HCT116 (cell line): ENCODE measurements at regions not wholly inside any gene's neighbourhood (a gene's known extent, or its start where the extent isn't known, plus 50 kb on each side); places are given as distances from the start of the nearest gene placed in this dataset.

ENCODE experiments used
- ATAC-seq: fragments of 200-7000 bp; cut with Tn5 transposase; 2 replicates; pipeline ENCODE4 v1.9.1; 2020; ENCODE audit warnings: mild to moderate bottlenecking, moderate library complexity
- BruUV-seq: library from RNA; stranded (reverse); fragments of 400-500 nt; replicated peaks from 2 replicates; lab custom pipeline; 2021; lab: Mats Ljungman, UMichigan
- CTCF ChIA-PET: fragments of 300-600 bp; sonication (Branson Sonifier 250); formaldehyde crosslinking; loops from one replicate; lab custom pipeline; 2021; ENCODE audit warnings: antibody characterized with exemption; lab: Charles Lee
- POLR2A ChIA-PET: fragments of 300-600, 350-600 bp; sonication (Branson Sonifier 250); formaldehyde crosslinking; loops from one replicate; lab custom pipeline; 2021; ENCODE audit warnings: antibody characterized with exemption; lab: Charles Lee
- RAD21 ChIA-PET, 2 experiments: fragments of 300-600 bp; sonication (Branson Sonifier 250); formaldehyde crosslinking; loops; one replicate each; lab custom pipeline; 2023; ENCODE audit warnings: low total read pairs in 2 of 2; ENCODE audit not compliant: uncharacterized antibody in 2 of 2, unreplicated experiment in 2 of 2, low non-redundant PET in 1 of 2; lab: Charles Lee
- DNase-seq: peaks from one replicate; pipeline ENCODE4 v3.0.0-alpha.2; 2010; ENCODE audit warnings: low read depth, low spot score
- H2AFZ ChIP-seq: fragments of 200-600 bp; shearing (Covaris generic), sonication (generic); 2 replicates; pipeline ENCODE4 v1.6.1; 2017; ENCODE audit warnings: low read depth, mixed run types, mixed read lengths, antibody characterized with exemption, low read length; ENCODE audit not compliant: poor library complexity, severe bottlenecking
- H3K27ac ChIP-seq: 2 replicates; pipeline ENCODE4 v1.5.1; 2012; ENCODE audit warnings: low read depth, low read length
- H3K27me3 ChIP-seq: fragments of 200-600 bp; sonication (generic); 2 replicates; pipeline ENCODE4 v1.6.1; 2016; ENCODE audit warnings: mixed run types, low read length, mixed read lengths; ENCODE audit not compliant: insufficient read depth
- H3K36me3 ChIP-seq, 2 experiments: fragments of 200-500 bp in 1 of 2; fragments of 200-600 bp in 1 of 2; sonication (Bioruptor generic) in 1 of 2; sonication (generic) in 1 of 2; 2 replicates each; pipeline versions ENCODE4 v1.5.1 to v1.6.1; 2014 to 2016; ENCODE audit warnings: low read length in 2 of 2, inconsistent platforms in 1 of 2, mixed read lengths in 1 of 2, mixed run types in 1 of 2; ENCODE audit not compliant: insufficient read depth in 2 of 2, control insufficient read depth in 1 of 2
- H3K4me1 ChIP-seq, 2 experiments: fragments of 200-600 bp in 1 of 2; sonication (generic) in 1 of 2; 2 replicates each; pipeline versions ENCODE4 v1.5.1 to v1.6.1; 2012 to 2017; ENCODE audit warnings: low read length in 2 of 2, inconsistent platforms in 1 of 2, mild to moderate bottlenecking in 1 of 2, mixed read lengths in 1 of 2, mixed run types in 1 of 2, moderate library complexity in 1 of 2; ENCODE audit not compliant: insufficient read depth in 2 of 2, control insufficient read depth in 1 of 2
- H3K4me2 ChIP-seq: fragments of 200-600 bp; sonication (generic); 2 replicates; pipeline ENCODE4 v1.6.1; 2017; ENCODE audit warnings: mixed run types, low read length, mixed read lengths
- H3K4me3 ChIP-seq, 2 experiments: fragments of 200-600 bp in 1 of 2; sonication (generic) in 1 of 2; replicated peaks in 1 of 2; 2 replicates each; pipeline ENCODE4 v1.5.1; 2011 to 2016; ENCODE audit warnings: low read length in 2 of 2, control low read depth in 1 of 2, low read depth in 1 of 2, mild to moderate bottlenecking in 1 of 2, mixed read lengths in 1 of 2, mixed run types in 1 of 2
- H3K79me2 ChIP-seq: fragments of 200-600 bp; sonication (generic); 2 replicates; pipeline ENCODE4 v1.6.1; 2017; ENCODE audit warnings: mild to moderate bottlenecking, mixed run types, low read length, moderate library complexity, mixed read lengths; ENCODE audit not compliant: insufficient read depth
- H3K9ac ChIP-seq: fragments of 200-600 bp; sonication (generic); 2 replicates; pipeline ENCODE4 v1.6.1; 2016; ENCODE audit warnings: low read length, mixed read lengths
- H3K9me2 ChIP-seq: fragments of 200-600 bp; sonication (generic), shearing (Covaris generic); 2 replicates; pipeline ENCODE4 v1.6.1; 2017; ENCODE audit warnings: mixed run types, mild to moderate bottlenecking, moderate library complexity; ENCODE audit not compliant: insufficient read depth
- H3K9me3 ChIP-seq, 2 experiments: fragments of 200-500 bp in 1 of 2; fragments of 200-600 bp in 1 of 2; sonication (Bioruptor generic) in 1 of 2; sonication (generic) in 1 of 2; 2 replicates each; pipeline ENCODE4 v1.6.1; 2014 to 2017; ENCODE audit warnings: low read length in 2 of 2, mixed read lengths in 2 of 2, inconsistent platforms in 1 of 2, low read depth in 1 of 2, mild to moderate bottlenecking in 1 of 2, mixed run types in 1 of 2, moderate library complexity in 1 of 2; ENCODE audit not compliant: control insufficient read depth in 1 of 2, insufficient read depth in 1 of 2
- H4K20me1 ChIP-seq: fragments of 200-600 bp; sonication (generic), shearing (Covaris generic); 2 replicates; pipeline ENCODE4 v1.6.1; 2017; ENCODE audit warnings: mixed run types, mild to moderate bottlenecking, moderate library complexity; ENCODE audit not compliant: insufficient read depth
- ATF3 ChIP-seq: IDR thresholded peaks from 2 replicates; pipeline ENCODE4 v1.6.1; 2012
- CEBPB ChIP-seq: IDR thresholded peaks from 2 replicates; pipeline ENCODE4 v1.6.1; 2012; ENCODE audit warnings: low read depth
- EZH2 ChIP-seq: fragments of 200-600 bp; sonication (generic); IDR thresholded peaks from 2 replicates; pipeline ENCODE4 v1.6.1; 2017; ENCODE audit warnings: antibody characterized with exemption, mixed run types
- EZH2phosphoT487 ChIP-seq: fragments of 200-600 bp; IDR thresholded peaks from 2 replicates; pipeline ENCODE4 v1.6.1; 2018; ENCODE audit warnings: antibody characterized with exemption, borderline replicate concordance
- FOSL1 ChIP-seq: IDR thresholded peaks from 2 replicates; pipeline ENCODE4 v1.6.1; 2012; ENCODE audit warnings: low read depth
- JUND ChIP-seq: IDR thresholded peaks from 2 replicates; pipeline ENCODE4 v1.6.1; 2012
- MAX ChIP-seq: IDR thresholded peaks from 2 replicates; pipeline ENCODE4 v1.6.1; 2012
- POLR2A ChIP-seq: IDR thresholded peaks from 2 replicates; pipeline ENCODE4 v1.7.0; 2011; ENCODE audit warnings: borderline replicate concordance; ENCODE audit not compliant: insufficient read depth, insufficient read length; ENCODE audit errors: extremely low read depth
- RAD21 ChIP-seq: IDR thresholded peaks from 2 replicates; pipeline ENCODE4 v1.6.1; 2012; ENCODE audit warnings: low read depth, mild to moderate bottlenecking
- SP1 ChIP-seq: IDR thresholded peaks from 2 replicates; pipeline ENCODE4 v1.6.1; 2012; ENCODE audit warnings: low read depth
- SRF ChIP-seq: IDR thresholded peaks from 2 replicates; pipeline ENCODE4 v1.6.1; 2012; ENCODE audit warnings: low read depth
- TCF7L2 ChIP-seq: IDR thresholded peaks from 2 replicates; pipeline ENCODE4 v1.7.0; 2011; ENCODE audit warnings: borderline replicate concordance, inconsistent platforms; ENCODE audit not compliant: insufficient read depth, insufficient read length; ENCODE audit errors: extremely low read depth
- ZFX ChIP-seq: fragments of 450-650 bp; IDR thresholded peaks from 2 replicates; pipeline ENCODE4 v1.6.1; 2017
- ZNF274 ChIP-seq: fragments of 200-500 bp; sonication (Bioruptor generic); IDR thresholded peaks from 2 replicates; pipeline ENCODE4 v1.6.1; 2014; ENCODE audit warnings: mild to moderate bottlenecking, low read depth, low read length, inconsistent platforms
- intact Hi-C: fragments of 100-400 bp; cut with micrococcal nuclease; formaldehyde crosslinking; loops from 2 replicates; pipeline ENCODE4 v1.10.0; 2022

GRCh38 chr4:123234955-123235354, 161.6 kb upstream of the SPRY1 start:
- BruUV-seq: no TSS peak
- H3K79me2 ChIP-seq: no peaks in the 10 kb centered on the region
- no peak for ATAC-seq
- POLR2A ChIA-PET: no interaction called here
- intact Hi-C loops: no loop called here
- H3K36me3 ChIP-seq: no peaks in the 10 kb centered on the region
- no peak overlapping the region for H3K4me2 ChIP-seq
- H3K27me3 ChIP-seq: no peaks in the 10 kb centered on the region
- H2AFZ ChIP-seq: no peak overlapping the region
- H3K27ac ChIP-seq: no peak overlapping the region
- TF ChIP-seq MAX: no peak
- no peak for TF ChIP-seq SP1
- no peak for TF ChIP-seq JUND
- no peak for TF ChIP-seq CEBPB
- TF ChIP-seq EZH2phosphoT487: no peak
- no peak for TF ChIP-seq TCF7L2
- TF ChIP-seq POLR2A: no peak
- TF ChIP-seq, all 23 proteins: peak for 0
- RAD21 ChIA-PET: no interaction called here
- H4K20me1 ChIP-seq: no peaks in the 10 kb centered on the region
- H3K9me3 ChIP-seq: no peaks in the 10 kb centered on the region
- H3K4me1 ChIP-seq: no peaks in the 10 kb centered on the region
- DNase-seq: no peak
- H3K9ac ChIP-seq: no peak overlapping the region
- no peak overlapping the region for H3K4me3 ChIP-seq
- CTCF ChIA-PET: no interaction called here
- H3K9me2 ChIP-seq: no peaks in the 10 kb centered on the region

- DNase-seq (no peak), ATAC-seq (no peak)
- TF ChIP-seq EZH2 (no peak), MAX (no peak), ZNF274 (no peak), FOSL1 (no peak), POLR2A (no peak), RAD21 (no peak), ZFX (no peak), EZH2phosphoT487 (no peak), JUND (no peak), SP1 (no peak), SRF (no peak), ATF3 (no peak), TCF7L2 (no peak)
- ChIA-PET CTCF (no interaction called here), RAD21 (no interaction called here), POLR2A (no interaction called here)
- intact Hi-C loops: no loop called here
- H3K27ac ChIP-seq: no peak overlapping the region
- H3K4me3 ChIP-seq: no peak overlapping the region
- H4K20me1 ChIP-seq: no peaks in the 10 kb centered on the region
- H3K9ac ChIP-seq: no peak overlapping the region
- BruUV-seq: no TSS peak
- no peaks in the 10 kb centered on the region for H3K27me3 ChIP-seq
- H2AFZ ChIP-seq: no peak overlapping the region
- H3K9me3 ChIP-seq: no peaks in the 10 kb centered on the region
- H3K79me2 ChIP-seq: no peaks in the 10 kb centered on the region
- no peaks in the 10 kb centered on the region for H3K36me3 ChIP-seq
- no peak overlapping the region for H3K4me2 ChIP-seq
- no peaks in the 10 kb centered on the region for H3K4me1 ChIP-seq
- no peaks in the 10 kb centered on the region for H3K9me2 ChIP-seq
These were observed 161.2 kb upstream of the SPRY1 start for GRCh38 chr4:123235431-123235830.
